HEK293 (cell line): ENCODE measurements at regions not wholly inside any gene's neighbourhood (a gene's known extent, or its start where the extent isn't known, plus 50 kb on each side); places are given as distances from the start of the nearest gene placed in this dataset.

Experiments
- CTCF ChIA-PET: fragments of 350-600 bp; formaldehyde crosslinking; extraction: SDS; loops from one replicate; lab custom pipeline; 2021; ENCODE audit warnings: antibody characterized with exemption; lab: Yijun Ruan, JAX
- POLR2A ChIA-PET: fragments of 300-600 bp; formaldehyde crosslinking; extraction: SDS; loops from one replicate; lab custom pipeline; 2020; ENCODE audit warnings: antibody characterized with exemption, inconsistent platforms; lab: Yijun Ruan, JAX
- H3K27ac ChIP-seq: fragments of 200-500 bp; sonication (Bioruptor generic); 2 replicates; pipeline ENCODE4 v1.5.1; 2014; ENCODE audit warnings: low read depth, low read length, control low read depth, inconsistent platforms; ENCODE audit errors: extremely low read depth
- H3K36me3 ChIP-seq, 2 experiments: fragments of 200-500 bp in 1 of 2; sonication (Bioruptor generic) in 1 of 2; 1 replicate in 1 of 2; 2 replicates in 1 of 2; pipeline ENCODE4 v1.5.1; 2014 to 2017; ENCODE audit warnings: inconsistent platforms in 2 of 2, low read length in 2 of 2; ENCODE audit not compliant: control insufficient read depth in 2 of 2, insufficient read depth in 1 of 2
- H3K4me1 ChIP-seq: fragments of 200-500 bp; sonication (Bioruptor generic); 2 replicates; pipeline ENCODE4 v1.5.1; 2014; ENCODE audit warnings: mild to moderate bottlenecking, low read length, inconsistent platforms; ENCODE audit not compliant: control insufficient read depth, insufficient read depth
- H3K4me3 ChIP-seq: 2 replicates; pipeline ENCODE4 v1.5.1; 2011; ENCODE audit warnings: low read depth, mild to moderate bottlenecking, control low read depth, low read length, moderate library complexity
- H3K9me3 ChIP-seq: fragments of 200-500 bp; sonication (Bioruptor generic); 2 replicates; pipeline ENCODE4 v1.5.1; 2014; ENCODE audit warnings: low read depth, low read length, inconsistent platforms; ENCODE audit not compliant: control insufficient read depth, insufficient read depth
- GLI2 ChIP-seq: fragments of 450-650 bp; formaldehyde crosslinking; IDR thresholded peaks from 2 replicates; pipeline ENCODE4; 2017; ENCODE audit warnings: missing biosample characterization, missing genetic modification characterization, low read depth, borderline replicate concordance
- IKZF3 ChIP-seq: fragments of 450-650 bp; IDR thresholded peaks from 2 replicates; pipeline ENCODE4 v1.5.0; 2018; ENCODE audit warnings: missing biosample characterization, mild to moderate bottlenecking, missing genetic modification characterization, moderate library complexity
- KLF10 ChIP-seq: fragments of 450-650 bp; IDR thresholded peaks from 2 replicates; pipeline ENCODE4 v1.5.1; 2018; ENCODE audit warnings: missing biosample characterization, mild to moderate bottlenecking, missing genetic modification characterization
- KLF16 ChIP-seq: fragments of 450-650 bp; formaldehyde crosslinking; IDR thresholded peaks from 2 replicates; pipeline ENCODE4 v1.5.1; 2017; ENCODE audit warnings: missing biosample characterization, missing genetic modification characterization
- ZFP37 ChIP-seq: fragments of 450-650 bp; formaldehyde crosslinking; IDR thresholded peaks from 2 replicates; pipeline ENCODE4 v1.5.1; 2016; ENCODE audit warnings: missing biosample characterization, missing genetic modification characterization
- ZNF146 ChIP-seq: fragments of 450-650 bp; formaldehyde crosslinking; IDR thresholded peaks from 2 replicates; pipeline ENCODE4 v1.5.1; 2016; ENCODE audit warnings: missing biosample characterization, missing genetic modification characterization
- ZNF175 ChIP-seq: fragments of 450-650 bp; formaldehyde crosslinking; IDR thresholded peaks from 2 replicates; pipeline ENCODE4 v1.5.1; 2016; ENCODE audit warnings: missing biosample characterization, missing genetic modification characterization
- ZNF202 ChIP-seq: fragments of 450-650 bp; formaldehyde crosslinking; IDR thresholded peaks from 2 replicates; pipeline ENCODE4 v1.5.1; 2016; ENCODE audit warnings: missing biosample characterization, missing genetic modification characterization, borderline replicate concordance
- ZNF23 ChIP-seq: fragments of 450-650 bp; formaldehyde crosslinking; IDR thresholded peaks from 2 replicates; pipeline ENCODE4 v1.5.1; 2016; ENCODE audit warnings: missing biosample characterization, missing genetic modification characterization, borderline replicate concordance
- ZNF335 ChIP-seq: fragments of 450-650 bp; formaldehyde crosslinking; conservative IDR thresholded peaks from 2 replicates; pipeline ENCODE4 v1.5.1; 2016; ENCODE audit warnings: missing biosample characterization, missing genetic modification characterization
- ZNF514 ChIP-seq: fragments of 450-650 bp; formaldehyde crosslinking; IDR thresholded peaks from 2 replicates; pipeline ENCODE4 v1.5.1; 2016; ENCODE audit warnings: missing biosample characterization, missing genetic modification characterization
- ZNF544 ChIP-seq: fragments of 450-650 bp; formaldehyde crosslinking; IDR thresholded peaks from 2 replicates; pipeline ENCODE4 v1.5.0; 2017; ENCODE audit warnings: missing biosample characterization, missing genetic modification characterization
- ZNF548 ChIP-seq: fragments of 450-650 bp; formaldehyde crosslinking; IDR thresholded peaks from 2 replicates; pipeline ENCODE4 v1.5.1; 2016; ENCODE audit warnings: missing biosample characterization, missing genetic modification characterization
- ZNF610 ChIP-seq: fragments of 450-650 bp; formaldehyde crosslinking; IDR thresholded peaks from 2 replicates; pipeline ENCODE4 v1.5.1; 2016; ENCODE audit warnings: missing biosample characterization, missing genetic modification characterization, borderline replicate concordance
- ZNF707 ChIP-seq: fragments of 450-650 bp; formaldehyde crosslinking; IDR thresholded peaks from 2 replicates; pipeline ENCODE4 v1.5.1; 2016; ENCODE audit warnings: missing biosample characterization, missing genetic modification characterization
- TF ChIP-seq, protein P1 (sequence below): fragments of 450-650 bp; formaldehyde crosslinking; conservative IDR thresholded peaks from 2 replicates; pipeline ENCODE4 v1.5.1; 2016; ENCODE audit warnings: low read depth, missing biosample characterization, missing genetic modification characterization
- TF ChIP-seq, protein P2 (sequence below): fragments of 450-650 bp; formaldehyde crosslinking; IDR thresholded peaks from 2 replicates; pipeline ENCODE4 v1.5.1; 2017; ENCODE audit warnings: missing biosample characterization, missing genetic modification characterization
- TF ChIP-seq, protein P3 (sequence below): fragments of 450-650 bp; formaldehyde crosslinking; IDR thresholded peaks from 2 replicates; pipeline ENCODE4 v1.5.1; 2016; ENCODE audit warnings: missing biosample characterization, missing genetic modification characterization

DNA sequence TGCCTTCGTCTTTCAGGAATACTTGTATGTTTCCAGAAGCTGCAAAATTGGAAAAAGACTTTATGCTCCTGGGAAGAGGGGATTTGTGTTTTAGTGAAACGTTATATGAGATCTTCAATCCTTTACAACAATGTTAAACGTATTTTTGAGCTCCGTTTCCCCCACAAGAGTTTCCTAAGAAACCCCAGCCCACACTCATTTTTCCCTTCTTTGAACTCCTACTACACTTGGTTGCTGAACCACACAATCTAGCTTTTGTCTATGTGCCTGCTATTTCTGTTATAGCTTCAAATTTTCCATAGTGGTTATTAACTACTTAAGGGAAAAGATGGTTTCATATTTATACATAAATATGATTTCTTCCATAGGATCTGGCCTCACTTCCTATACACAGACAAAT, 238.6 kb upstream of the ACTBL2 start:
- Histone ChIP-seq H3K36me3 (no peaks in the 10 kb centered on the region), H3K4me1 (no peaks in the 10 kb centered on the region), H3K4me3 (no peak overlapping the region), H3K27ac (no peak overlapping the region), H3K9me3 (no peaks in the 10 kb centered on the region)
- TF ChIP-seq ZFP37 (tag by site-specific recombination) (no peak), ZNF146 (tag by site-specific recombination) (no peak), ZNF335 (no peak), ZNF202 (tag by site-specific recombination) (no peak), ZNF610 (tag by site-specific recombination) (no peak), GLI2 (no peak)
- ChIA-PET CTCF (interaction anchor here (0.6 to 1.5 kb wide), 3 partner anchors 19 to 222 kb away, joined by 3 to 4 read pairs (median 3); no protein-coding TSS in a partner anchor), POLR2A (no interaction called here)

DNA sequence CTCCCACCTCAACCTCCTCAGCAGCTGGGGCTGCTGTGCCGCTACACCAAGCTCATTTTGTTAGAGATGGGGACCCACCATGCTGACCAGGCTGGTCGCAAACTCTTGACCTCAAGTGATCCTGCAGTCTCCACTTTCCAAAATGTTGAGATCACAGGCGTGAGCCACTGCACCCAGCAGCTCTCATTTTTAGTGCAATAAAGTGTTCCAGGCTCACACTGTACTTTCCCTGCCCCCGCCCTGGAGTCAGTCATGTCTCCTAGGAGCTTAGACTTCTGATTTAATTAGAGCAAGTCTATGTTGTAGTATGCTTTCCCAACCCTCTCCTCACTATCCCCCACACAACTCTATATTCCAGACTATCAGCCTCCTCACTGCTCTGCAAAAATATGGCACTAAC, 238.0 kb upstream of the ACTBL2 start:
- no peaks in the 10 kb centered on the region for H3K36me3 ChIP-seq
- CTCF ChIA-PET: interaction anchor here (0.5 to 1.5 kb wide), 4 partner anchors 20 to 221 kb away, joined by 3 to 4 read pairs (median 3); no protein-coding TSS in a partner anchor
- POLR2A ChIA-PET: no interaction called here
- no peaks in the 10 kb centered on the region for H3K4me1 ChIP-seq
- TF ChIP-seq ZNF23 (tag by site-specific recombination) (no peak), KLF16 (no peak), ZNF544 (no peak)
- TF ChIP-seq, protein P1, sequence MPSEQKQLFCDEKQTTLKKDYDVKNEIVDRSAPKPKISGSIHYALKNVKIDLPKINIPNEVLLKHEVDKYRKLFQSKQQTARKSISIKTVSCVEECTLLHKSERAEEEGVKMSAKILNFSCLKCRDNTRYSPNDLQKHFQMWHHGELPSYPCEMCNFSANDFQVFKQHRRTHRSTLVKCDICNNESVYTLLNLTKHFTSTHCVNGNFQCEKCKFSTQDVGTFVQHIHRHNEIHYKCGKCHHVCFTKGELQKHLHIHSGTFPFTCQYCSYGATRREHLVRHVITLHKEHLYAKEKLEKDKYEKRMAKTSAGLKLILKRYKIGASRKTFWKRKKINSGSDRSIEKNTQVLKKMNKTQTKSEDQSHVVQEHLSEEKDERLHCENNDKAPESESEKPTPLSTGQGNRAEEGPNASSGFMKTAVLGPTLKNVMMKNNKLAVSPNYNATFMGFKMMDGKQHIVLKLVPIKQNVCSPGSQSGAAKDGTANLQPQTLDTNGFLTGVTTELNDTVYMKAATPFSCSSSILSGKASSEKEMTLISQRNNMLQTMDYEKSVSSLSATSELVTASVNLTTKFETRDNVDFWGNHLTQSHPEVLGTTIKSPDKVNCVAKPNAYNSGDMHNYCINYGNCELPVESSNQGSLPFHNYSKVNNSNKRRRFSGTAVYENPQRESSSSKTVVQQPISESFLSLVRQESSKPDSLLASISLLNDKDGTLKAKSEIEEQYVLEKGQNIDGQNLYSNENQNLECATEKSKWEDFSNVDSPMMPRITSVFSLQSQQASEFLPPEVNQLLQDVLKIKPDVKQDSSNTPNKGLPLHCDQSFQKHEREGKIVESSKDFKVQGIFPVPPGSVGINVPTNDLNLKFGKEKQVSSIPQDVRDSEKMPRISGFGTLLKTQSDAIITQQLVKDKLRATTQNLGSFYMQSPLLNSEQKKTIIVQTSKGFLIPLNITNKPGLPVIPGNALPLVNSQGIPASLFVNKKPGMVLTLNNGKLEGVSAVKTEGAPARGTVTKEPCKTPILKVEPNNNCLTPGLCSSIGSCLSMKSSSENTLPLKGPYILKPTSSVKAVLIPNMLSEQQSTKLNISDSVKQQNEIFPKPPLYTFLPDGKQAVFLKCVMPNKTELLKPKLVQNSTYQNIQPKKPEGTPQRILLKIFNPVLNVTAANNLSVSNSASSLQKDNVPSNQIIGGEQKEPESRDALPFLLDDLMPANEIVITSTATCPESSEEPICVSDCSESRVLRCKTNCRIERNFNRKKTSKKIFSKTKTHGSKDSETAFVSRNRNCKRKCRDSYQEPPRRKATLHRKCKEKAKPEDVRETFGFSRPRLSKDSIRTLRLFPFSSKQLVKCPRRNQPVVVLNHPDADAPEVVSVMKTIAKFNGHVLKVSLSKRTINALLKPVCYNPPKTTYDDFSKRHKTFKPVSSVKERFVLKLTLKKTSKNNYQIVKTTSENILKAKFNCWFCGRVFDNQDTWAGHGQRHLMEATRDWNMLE (tag by site-specific recombination): no peak
- TF ChIP-seq, protein P2, sequence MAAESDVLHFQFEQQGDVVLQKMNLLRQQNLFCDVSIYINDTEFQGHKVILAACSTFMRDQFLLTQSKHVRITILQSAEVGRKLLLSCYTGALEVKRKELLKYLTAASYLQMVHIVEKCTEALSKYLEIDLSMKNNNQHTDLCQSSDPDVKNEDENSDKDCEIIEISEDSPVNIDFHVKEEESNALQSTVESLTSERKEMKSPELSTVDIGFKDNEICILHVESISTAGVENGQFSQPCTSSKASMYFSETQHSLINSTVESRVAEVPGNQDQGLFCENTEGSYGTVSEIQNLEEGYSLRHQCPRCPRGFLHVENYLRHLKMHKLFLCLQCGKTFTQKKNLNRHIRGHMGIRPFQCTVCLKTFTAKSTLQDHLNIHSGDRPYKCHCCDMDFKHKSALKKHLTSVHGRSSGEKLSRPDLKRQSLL: no peak
- H3K4me3 ChIP-seq: no peak overlapping the region
- no peaks in the 10 kb centered on the region for H3K9me3 ChIP-seq
- H3K27ac ChIP-seq: no peak overlapping the region

DNA sequence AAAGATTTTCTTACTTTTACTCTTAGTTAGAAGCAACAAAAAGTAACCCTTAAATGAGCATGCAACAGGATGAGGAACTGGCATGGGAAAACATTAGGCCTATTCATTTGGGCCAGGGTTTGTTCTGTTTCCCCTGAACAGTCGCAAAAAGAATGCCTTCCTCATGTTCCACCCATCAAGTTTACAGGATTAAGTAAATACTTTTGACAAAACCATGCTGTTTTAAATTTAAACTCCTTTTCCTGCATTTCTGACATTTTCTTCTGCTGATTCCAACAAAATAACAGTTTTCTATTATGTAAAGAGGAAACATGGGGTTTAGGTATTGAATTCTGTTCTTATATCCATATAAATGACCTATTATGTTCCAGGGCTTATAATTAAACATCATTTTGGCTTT, 236.6 kb upstream of the ACTBL2 start:
- H3K27ac ChIP-seq: no peak overlapping the region
- H3K9me3 ChIP-seq: no peaks in the 10 kb centered on the region
- ChIA-PET CTCF (interaction anchor here (0.7 kb wide), 1 partner anchor 92 kb away, joined by 3 read pairs; no protein-coding TSS in a partner anchor), POLR2A (no interaction called here)
- no peak overlapping the region for H3K4me3 ChIP-seq
- no peaks in the 10 kb centered on the region for H3K36me3 ChIP-seq
- TF ChIP-seq IKZF3 (no peak), ZNF175 (tag by site-specific recombination) (no peak), KLF10 (tag by site-specific recombination) (no peak), ZNF548 (tag by site-specific recombination) (no peak), ZNF514 (tag by site-specific recombination) (no peak), ZNF707 (tag by site-specific recombination) (no peak)
- TF ChIP-seq, protein P3, sequence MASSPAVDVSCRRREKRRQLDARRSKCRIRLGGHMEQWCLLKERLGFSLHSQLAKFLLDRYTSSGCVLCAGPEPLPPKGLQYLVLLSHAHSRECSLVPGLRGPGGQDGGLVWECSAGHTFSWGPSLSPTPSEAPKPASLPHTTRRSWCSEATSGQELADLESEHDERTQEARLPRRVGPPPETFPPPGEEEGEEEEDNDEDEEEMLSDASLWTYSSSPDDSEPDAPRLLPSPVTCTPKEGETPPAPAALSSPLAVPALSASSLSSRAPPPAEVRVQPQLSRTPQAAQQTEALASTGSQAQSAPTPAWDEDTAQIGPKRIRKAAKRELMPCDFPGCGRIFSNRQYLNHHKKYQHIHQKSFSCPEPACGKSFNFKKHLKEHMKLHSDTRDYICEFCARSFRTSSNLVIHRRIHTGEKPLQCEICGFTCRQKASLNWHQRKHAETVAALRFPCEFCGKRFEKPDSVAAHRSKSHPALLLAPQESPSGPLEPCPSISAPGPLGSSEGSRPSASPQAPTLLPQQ (tag by site-specific recombination): no peak
- TF ChIP-seq, all 188 proteins: peak for 0
- H3K4me1 ChIP-seq: no peaks in the 10 kb centered on the region
